Right forelimb (tissue), 1 donor: ENCODE measurements at regions not wholly inside any gene's neighbourhood (a gene's known extent, or its start where the extent isn't known, plus 50 kb on each side); places are given as distances from the start of the nearest gene placed in this dataset.

Source experiments
- DNase-seq: peaks from one replicate; pipeline ENCODE4 v3.0.0-alpha.2; 2018

DNA sequence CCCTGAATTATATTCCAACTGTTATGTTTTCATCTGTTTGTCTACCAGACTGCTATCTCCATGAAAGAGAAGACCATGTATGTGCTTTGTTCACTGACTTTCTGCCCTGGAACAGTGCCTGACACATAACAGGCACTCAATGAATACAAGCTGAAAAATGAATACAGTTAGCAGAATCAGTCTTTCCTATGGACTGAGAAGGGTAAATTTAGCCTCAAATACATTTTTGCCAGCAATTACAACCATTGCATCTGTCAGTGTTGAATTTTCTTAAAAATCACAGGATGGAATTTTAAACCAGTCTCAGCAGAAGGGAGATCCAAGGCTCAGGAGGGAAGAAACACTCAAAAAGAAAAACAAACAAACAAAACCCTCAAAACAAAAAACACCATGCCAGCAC lies 1018.1 kb downstream of the XPNPEP1 start:
- DNase-seq, result no peak

DNA sequence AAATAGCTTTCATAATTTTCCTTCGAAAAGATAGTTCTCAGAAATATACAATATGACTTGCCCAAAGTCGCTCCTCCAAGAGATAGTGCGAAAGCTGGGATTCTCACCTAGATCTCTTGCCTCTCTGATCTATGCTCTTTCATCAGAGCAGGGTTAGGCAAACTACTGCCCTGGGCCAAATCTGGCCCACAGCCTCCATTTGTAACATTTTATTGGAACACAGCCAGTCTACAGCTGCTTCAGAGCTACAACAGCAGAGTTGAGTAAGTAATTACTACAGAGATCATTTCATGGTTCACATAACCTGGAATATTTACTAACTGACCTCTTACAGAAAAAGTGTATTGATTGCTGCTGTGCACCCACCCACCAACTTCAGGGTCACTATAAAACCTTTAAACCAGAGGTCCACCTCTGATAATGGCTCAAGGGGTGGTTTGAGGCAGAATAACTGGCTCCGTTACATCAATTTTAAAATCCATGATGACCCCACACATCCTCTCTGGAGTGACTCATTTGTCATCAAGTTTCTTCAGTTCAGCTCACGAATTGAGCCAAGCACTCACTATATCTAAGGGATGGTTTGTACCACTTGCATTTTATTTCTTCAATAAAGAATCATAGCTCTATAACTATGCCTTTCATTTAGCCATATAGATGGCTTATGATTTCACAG lies 1019.0 kb downstream of the XPNPEP1 start:
- DNase-seq, result no peak

DNA sequence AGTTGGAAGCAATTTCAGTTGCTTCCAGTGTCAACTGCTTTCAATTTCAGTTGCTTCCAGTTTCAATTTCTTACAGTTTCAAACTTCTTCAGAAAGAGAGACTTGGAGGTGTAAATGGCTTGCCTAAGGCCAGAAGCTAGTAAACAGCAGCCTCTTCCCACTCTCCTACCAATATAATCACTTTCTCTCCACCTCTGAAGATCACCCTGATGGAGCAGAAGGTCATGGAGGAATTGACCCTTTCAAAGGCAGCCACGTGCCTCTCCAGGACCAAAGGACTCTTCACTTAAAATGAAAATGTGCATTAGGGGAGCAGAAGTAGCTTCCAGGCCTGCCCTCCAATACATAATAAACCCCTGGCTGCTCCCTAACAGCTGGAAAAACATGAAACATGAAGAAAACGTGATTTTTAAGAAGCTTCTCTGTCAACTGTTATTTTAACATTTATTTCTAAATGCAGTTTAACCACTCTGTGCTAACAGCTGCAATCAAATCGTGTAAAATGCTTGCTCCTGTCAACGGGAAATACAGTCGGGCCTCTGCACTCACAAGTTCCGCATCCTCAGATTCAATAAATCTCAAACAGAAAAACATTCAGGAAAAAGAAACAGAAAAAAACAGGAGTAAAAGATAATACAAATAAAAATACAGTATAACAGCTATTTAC lies 1020.6 kb downstream of the XPNPEP1 start:
- DNase-seq, result no peak

DNA sequence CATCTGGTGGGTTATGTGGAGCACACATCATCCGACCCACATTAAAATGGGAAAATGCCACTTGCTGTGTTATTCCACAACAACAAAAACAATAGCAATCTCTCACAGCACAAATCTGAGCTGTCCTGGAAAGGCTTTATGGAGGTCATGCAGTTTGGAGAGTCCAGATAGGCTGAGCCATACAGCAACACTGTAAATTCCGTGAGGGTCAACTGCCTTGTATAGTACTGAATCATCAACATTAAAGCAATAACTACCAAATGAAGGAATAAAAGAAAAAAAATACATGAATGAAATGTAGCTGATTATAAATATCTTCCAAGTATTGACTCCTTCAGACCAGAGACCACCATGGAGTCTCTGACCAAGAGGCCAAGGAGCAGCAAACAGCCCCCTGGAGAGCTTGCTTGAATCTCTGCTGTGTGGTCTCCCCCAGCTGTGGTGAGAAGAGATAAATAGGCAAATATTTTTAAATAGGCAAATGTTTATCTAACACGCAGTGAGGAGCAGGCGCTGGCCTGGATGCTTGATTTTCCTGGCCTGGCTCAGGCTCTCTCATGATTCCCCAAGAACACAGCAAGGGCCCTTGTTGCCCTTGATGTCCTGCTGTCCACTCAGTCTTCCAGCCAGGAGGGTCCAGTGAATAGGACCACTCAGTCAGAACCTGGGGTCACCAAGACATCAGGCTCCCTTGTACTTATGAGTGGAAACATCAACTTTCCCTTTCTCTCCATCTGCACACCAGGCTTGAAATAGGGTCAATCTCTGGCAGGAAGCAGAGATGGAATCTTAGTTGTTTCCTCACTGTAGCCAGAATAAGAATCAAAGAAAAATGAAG lies 1021.3 kb downstream of the XPNPEP1 start:
- no peak for DNase-seq

DNA sequence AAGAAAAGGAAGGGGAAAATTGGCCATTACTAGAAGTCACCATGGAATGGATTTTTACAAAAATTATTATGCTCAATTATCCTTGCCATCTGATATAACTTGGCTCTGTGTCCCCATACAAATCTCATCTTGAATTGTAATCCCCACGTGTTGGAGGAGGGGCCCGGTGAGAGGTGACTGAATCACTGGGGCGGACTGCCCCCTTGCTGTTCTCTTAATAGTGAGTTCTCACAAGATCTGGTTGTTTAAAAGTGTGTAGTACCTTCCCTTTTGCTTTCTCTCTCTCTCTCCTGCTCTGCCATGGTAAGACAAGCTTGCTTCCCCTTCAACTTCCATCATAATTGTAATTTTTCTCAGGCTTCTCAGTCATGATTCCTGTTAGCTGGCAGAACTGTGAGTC lies 1023.6 kb downstream of the XPNPEP1 start:
- DNase-seq, result no peak

DNA sequence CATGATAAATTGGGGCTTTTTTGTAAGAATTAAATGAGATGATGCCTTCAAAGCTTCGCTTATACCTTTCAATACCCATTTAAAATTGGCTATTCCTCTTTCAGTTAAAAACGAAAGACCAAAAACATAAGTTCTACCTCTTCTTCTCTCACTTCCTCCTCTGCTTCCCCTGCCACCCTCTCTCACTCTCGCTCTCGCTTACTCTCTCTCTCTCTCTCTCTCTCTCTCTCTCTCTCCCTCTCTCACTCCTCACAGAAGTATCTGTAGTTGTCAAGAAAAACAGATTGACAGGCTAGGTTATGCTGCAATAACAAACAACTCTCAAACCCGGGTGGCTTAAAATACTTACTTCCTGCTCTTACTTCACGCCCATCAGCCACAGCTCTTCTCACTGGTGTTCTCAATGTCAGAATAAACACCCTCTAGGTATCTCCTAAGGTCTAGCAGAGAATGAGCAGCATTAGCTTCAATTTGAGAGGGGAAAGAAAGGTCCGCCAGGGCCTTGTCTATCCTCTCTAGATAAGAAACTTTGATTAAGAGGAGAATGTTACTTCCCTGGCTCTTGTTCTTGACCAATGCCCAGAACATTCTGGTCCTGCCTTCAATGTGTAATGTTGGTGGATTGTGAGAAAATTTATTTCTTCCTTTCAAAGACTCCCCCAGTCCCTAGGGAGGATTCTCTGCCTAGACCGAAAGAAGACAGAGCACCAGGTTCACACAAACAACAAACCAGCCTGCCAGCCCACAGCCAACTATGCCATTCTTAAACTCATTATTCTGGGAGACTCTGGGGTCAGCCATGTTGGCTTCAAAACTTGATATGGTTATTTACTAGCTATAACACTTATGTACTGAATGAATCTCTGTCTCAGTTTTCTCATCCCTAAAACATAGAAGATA lies 1028.7 kb downstream of the XPNPEP1 start:
- no peak for DNase-seq

DNA sequence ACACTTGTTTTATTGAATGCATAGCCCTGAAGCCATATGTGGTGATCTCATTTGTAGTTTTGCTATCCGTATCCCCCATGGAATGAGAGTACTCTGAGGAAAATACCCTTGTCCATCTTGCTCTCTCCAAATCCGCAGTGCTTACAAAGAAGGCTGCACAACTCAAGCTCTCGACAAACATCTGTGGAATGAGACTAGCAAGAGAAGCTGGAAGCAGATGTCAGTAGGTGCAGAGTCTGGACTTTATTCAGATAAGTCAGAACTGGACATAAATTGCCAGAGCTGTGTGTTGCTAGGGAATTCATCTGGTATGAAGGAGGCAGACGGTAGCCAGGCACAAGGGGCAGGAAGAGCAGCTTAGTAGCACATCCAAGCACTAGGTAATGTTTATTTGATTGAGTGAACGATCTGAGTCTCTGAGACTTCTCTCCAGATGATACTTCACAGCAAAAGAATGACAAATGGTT lies 1046.2 kb downstream of the XPNPEP1 start:
- DNase-seq, result no peak

DNA sequence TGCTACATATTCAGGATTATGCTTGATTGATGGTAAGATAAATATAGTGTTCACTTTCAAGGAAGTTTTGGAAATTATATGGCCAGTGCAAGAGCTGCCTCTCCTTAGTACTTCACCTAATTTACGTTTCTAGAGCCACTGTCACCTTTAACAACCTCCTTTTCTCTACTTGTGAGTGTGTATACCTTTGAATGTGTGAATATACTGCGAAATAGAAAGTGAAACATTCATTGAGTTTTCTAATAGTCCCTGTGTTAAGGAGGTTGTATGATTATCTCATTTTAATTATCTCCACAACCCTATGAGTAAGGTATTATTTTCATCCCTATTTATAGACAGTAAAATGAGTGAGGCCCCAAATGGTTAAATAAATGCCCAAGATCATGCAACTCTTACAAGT lies 1050.5 kb downstream of the XPNPEP1 start:
- no peak for DNase-seq

DNA sequence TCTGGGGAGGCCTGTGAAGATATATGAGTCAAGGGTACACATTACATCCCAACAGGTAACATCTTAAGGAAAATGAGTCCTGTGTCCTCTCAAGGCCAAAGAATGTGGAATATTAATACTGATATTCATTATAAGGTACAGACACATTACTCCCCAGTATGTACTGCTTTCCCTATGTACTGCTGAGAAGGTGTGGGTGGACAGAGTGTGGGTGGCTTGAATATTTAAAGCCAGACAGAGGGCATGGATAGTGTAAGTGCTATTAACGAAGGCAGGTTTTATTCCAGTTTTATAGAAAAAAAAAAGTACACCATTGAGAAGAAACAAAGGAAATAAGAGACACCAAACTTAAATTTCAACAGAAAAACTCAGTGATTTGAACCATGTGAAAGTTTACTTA lies 1054.4 kb downstream of the XPNPEP1 start:
- no peak for DNase-seq

DNA sequence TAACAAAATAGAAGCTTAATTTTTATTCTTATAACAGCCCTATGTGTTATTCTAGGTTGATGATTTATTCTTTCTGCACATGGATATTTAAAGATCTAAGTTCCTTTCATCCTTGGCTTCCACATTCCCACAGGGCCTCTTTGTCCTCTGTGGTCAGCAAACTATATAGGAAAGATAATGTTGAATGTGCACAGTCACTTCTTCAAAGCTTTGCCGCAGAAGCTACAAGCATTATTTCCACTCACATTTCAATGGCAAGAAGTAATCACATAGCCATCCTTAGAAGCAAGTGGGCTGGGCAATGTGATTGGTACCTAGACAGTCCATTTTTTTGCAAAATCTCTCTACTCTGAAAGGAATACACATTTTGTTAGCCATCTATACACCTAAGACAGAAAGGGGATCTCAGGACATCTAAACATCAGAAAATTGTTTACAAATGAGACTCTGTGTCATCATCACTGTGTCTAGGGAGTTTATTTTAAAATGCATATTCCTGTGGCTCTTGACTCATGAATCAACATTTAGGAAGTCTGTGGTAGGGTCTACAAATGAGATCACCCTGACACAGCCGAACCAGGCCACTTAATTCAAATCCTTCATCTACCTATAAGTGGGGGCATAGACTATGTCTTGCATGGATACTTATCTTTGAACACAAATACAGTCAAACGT lies 1060.5 kb downstream of the XPNPEP1 start:
- no peak for DNase-seq

DNA sequence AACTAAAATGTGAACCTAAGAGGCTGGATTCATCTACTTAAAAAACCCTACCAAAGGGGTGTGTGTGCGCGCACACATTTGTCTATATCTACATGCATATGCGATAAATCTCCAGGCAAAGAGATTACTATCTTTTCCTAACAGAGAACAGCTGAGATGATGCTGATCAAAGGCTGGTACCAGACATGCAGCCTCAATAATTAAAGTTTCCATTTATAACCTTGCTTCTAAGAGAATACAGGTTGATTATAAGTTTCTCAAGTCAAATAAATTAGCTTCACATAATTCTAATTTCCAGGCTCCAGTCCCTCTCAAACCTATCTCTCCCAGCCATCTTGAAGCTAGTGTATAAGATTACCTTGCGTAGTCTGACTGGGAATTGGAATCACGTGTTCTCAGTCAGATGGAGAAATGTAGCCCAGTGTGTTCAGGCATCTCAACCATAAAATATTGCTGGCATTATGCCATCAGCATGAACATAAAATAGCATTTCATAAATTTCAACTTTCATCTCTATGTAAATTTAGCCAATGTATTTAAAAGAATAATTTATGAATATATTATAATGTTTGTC lies 1062.0 kb downstream of the XPNPEP1 start:
- no peak for DNase-seq

DNA sequence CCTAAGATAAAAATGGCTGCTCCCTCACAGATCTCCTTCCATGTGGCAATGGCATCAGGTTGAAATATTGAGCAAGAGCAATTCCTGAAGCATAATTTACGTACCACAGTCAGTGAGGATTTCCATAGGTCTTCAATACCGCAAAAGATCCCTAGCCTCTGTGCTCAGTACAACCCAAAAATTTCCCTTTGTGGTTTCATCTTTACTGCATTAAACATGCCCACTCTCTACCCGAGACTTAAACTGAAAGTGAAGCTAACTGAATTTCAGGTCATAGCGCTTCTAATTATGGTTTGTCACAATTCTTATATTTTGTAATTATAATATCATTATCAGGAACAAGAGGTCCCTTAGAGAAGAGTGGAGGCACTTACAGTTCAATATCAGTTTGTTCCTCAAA lies 1071.1 kb downstream of the XPNPEP1 start:
- no peak for DNase-seq

DNA sequence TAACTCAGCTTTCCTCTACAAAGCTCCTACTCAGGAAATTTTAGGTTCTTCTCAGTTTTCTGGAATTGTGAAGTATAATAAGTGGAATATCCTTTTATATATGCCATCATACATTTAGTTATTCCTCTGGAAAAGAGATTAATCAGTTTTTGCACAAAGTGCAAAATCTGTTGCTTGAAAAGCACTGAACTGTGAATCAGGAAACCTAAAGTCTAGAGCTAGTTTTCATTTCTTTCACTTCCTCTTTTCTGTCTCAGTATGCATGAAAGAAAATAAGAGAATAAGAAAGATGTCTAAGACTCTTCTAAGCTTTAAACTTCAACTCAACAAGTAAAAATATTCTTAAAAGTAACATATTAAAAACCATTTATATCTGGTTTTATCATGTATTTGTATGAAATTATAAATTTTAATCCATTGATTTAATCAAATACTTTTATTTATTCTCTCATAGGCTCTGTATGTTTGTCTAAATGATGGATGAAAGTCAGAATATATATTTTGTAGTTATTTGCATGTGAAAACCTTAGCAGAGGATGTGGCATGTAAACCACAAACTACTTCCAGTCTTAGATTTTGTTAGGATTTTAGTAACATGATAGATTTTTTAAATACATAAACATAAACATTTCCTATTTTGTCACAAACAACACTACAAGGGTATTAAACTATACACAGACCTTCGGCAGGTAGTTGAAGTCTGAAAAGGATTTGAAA lies 1073.0 kb downstream of the XPNPEP1 start:
- no peak for DNase-seq

DNA sequence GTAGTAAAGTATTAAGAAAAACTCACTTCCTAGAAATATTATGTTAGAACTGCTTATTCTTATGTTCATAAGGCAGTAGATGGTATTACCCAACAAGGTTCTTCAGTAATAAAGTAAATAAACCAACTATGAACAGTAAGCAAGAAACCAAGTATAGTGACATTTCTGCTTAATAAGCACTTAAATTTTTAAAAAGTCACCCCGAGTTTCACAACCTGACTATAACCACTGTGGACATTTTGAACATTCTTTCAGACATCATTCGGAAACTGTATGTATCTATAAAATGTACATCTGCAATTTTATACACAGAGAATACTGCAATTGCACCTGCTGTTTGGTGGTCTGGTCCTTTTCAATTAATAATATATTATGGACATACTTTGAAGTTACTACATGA lies 1073.6 kb downstream of the XPNPEP1 start:
- DNase-seq, result no peak

DNA sequence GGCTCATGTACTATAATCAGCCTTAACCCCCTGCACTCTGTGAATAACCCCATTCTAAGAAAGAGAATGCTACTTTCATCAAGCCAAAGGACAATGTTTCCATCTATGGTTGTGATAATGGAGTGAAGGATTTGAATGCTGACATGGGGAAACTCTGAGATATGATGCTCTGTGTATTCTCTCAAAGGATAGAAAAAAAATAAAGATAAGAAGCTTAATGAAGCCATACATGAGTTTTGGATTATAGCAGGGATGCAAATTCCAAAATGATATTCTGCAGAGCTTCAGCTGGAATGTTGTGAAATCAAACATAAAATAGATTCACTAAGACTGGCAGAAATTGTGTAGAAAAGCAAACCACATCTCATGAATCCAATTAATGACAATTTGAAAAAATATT lies 1074.1 kb downstream of the XPNPEP1 start:
- DNase-seq, result no peak

DNA sequence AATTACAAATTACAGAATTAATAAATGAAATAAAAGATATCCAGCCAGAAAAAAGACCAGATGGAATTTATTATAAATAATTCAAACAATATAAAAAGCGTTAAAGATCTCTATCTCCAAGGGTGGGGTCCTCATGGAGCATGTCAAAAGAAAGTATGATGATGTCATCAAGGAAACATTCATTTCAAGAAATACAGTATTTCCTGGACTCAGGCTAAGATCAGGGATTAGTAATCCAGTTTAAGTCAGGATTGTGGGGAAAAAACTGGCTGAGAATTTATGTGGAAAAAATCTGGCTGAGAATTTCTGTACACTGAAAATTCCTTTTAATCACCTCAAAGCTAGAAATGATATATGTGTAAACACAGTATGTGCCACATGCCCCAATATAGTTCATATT lies 1075.3 kb downstream of the XPNPEP1 start:
- no peak for DNase-seq

DNA sequence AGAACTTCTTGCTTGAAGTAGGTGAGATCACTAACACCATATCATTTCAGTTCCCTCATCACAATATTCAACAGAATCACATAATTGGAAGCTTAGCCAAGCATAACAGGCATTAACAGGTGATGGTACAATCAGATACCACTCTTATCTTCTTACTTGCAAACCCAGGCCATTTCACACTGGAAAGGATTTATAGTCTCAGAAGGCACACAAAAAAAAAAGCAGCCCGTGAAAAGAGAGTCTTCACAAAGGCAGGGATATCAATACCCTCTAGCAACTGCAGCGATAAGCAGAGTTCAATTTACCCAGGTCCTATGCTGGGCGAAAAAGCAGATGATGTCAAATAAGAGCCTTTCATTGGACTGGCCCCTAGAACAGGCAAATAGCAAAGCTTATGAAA lies 1082.4 kb downstream of the XPNPEP1 start:
- no peak for DNase-seq

DNA sequence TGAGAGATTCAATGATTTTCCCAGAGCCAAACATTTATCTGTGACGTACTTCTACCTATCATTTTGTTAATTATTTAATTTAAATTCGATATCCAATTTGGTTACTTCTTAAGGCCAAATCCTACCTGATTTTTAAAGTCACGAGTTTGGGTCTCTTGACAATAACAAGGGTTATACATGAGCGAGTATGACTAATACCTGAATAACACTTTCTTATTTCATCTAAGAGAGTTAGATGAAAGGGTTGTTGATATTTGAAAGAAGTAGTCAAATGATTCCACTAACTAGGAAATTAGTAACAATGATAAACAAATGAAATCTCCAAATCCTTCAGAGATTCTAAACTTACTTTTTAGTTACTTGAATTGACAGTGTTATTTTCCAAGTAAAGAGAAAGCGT lies 1086.9 kb downstream of the XPNPEP1 start:
- DNase-seq, result no peak

DNA sequence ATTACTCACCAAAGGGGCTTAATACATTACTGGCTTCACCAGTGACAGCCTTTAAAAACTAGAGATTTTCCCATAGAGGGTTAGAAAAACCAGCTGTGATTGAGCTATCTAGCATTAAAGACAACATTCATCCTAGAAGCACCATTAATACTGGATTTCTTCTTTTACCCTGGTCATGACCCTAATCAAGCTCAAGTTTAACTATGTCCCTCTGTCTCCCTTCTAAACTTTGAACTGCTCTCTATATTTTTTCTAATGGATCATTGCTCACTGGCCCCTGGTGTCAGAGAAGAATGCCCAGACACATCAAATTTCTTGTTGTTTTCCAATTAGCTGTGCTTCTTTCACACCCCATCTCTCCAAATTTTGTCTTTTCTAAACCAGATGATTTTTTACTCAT lies 1101.3 kb downstream of the XPNPEP1 start:
- no peak for DNase-seq

DNA sequence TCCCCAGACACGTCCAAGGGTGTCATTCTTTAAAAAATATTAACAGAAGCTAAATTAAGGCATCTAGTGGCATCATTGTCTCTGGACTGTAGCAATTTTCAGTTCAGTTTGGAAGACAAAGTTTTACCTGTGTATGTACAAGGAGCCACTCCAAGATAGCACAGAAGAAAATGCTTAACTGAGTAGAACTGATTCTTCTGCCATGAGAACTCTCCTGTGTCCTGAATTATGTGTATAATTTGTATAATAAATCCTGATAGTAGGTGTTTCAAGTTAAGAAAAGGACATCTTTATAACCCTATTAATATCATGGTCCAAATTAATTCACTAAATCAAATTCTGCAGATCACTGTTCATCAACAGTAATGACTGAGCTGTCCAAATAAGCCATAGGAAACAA lies 1104.0 kb downstream of the XPNPEP1 start:
- DNase-seq, result no peak

DNA sequence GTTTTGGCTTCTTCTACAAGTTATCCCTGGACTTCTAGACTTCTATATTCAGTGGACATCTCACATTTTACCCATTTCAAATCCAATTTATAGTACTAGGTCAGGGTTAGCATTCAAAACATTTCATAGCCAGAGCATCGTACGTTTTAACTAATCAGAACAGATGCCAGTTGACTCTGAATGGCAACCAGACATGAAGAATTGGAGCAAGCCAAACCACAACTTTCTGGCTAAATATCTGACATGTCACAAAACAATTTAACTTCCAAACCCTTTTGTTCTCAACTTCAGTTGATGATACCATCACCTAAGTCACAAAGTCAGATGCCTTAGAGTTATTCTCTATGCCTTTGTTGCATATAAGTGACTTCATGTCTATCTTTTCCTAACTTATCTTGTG lies 1105.7 kb downstream of the XPNPEP1 start:
- no peak for DNase-seq
